ENCODE measurements at regions not wholly inside any gene's neighbourhood (a gene's known extent, or its start where the extent isn't known, plus 50 kb on each side); places are given as distances from the start of the nearest gene placed in this dataset.

GRCh38 chr5:115469904-115470516 is 74.6 kb downstream of the FEM1C start:
- Histone ChIP-seq H3K9ac (ENCODE audit: low read length) (no peak overlapping the region), H3K4me2 (ENCODE audit: low read length) (no peak overlapping the region), H2AFZ (ENCODE audit: low read length) (no peak overlapping the region), H4K20me1 (ENCODE audit: insufficient read depth, low read length) (no peaks in the 10 kb centered on the region), H3K4me3 (ENCODE audit: low read depth, low read length, poor library complexity, severe bottlenecking) (no peak overlapping the region), H3F3A (ENCODE audit: insufficient read depth, low read length) (no peaks in the 10 kb centered on the region), H3K27me3 (ENCODE audit: insufficient read depth, low read length) (no peaks in the 10 kb centered on the region), H3K79me2 (ENCODE audit: insufficient read depth, low read length) (no peaks in the 10 kb centered on the region), H3K4me1 (ENCODE audit: insufficient read depth, low read length, severe bottlenecking) (no peaks in the 10 kb centered on the region), H3K27ac (ENCODE audit: low read depth, low read length, poor library complexity, severe bottlenecking) (no peak overlapping the region), H3K9me2 (ENCODE audit: low read depth, low read length) (no peaks in the 10 kb centered on the region), H3K36me3 (ENCODE audit: insufficient read depth, low read length) (no peaks in the 10 kb centered on the region), H3K9me3 (ENCODE audit: low read length) (no peaks in the 10 kb centered on the region)
- TF ChIP-seq CTCF (IDR thresholded peaks at IDR 0.05; ENCODE audit: low read length) (no peak), EZH2 (IDR thresholded peaks at IDR 0.05; ENCODE audit: borderline replicate concordance, low read length) (no peak)

- Histone ChIP-seq H3K9ac (ENCODE audit: low read length) (no peak overlapping the region), H3K4me1 (ENCODE audit: insufficient read depth, low read length, severe bottlenecking) (no peaks in the 10 kb centered on the region), H4K20me1 (ENCODE audit: insufficient read depth, low read length) (no peaks in the 10 kb centered on the region), H3K36me3 (ENCODE audit: insufficient read depth, low read length) (no peaks in the 10 kb centered on the region), H3K4me3 (ENCODE audit: low read depth, low read length, poor library complexity, severe bottlenecking) (no peak overlapping the region), H3K79me2 (ENCODE audit: insufficient read depth, low read length) (no peaks in the 10 kb centered on the region), H3K27ac (ENCODE audit: low read depth, low read length, poor library complexity, severe bottlenecking) (no peak overlapping the region), H2AFZ (ENCODE audit: low read length) (no peak overlapping the region), H3F3A (ENCODE audit: insufficient read depth, low read length) (no peaks in the 10 kb centered on the region), H3K9me3 (ENCODE audit: low read length) (no peaks in the 10 kb centered on the region), H3K9me2 (ENCODE audit: low read depth, low read length) (no peaks in the 10 kb centered on the region), H3K4me2 (ENCODE audit: low read length) (no peak overlapping the region), H3K27me3 (ENCODE audit: insufficient read depth, low read length) (no peaks in the 10 kb centered on the region)
- no peak for TF ChIP-seq CTCF (IDR thresholded peaks at IDR 0.05; ENCODE audit: low read length)
- no peak for TF ChIP-seq EZH2 (IDR thresholded peaks at IDR 0.05; ENCODE audit: borderline replicate concordance, low read length)
Observed at GRCh38 chr5:115467628-115468027, 76.9 kb downstream of the FEM1C start.

- Histone ChIP-seq H3K36me3 (ENCODE audit: insufficient read depth, low read length) (no peaks in the 10 kb centered on the region), H3K9ac (ENCODE audit: low read length) (no peak overlapping the region), H3F3A (ENCODE audit: insufficient read depth, low read length) (no peaks in the 10 kb centered on the region), H3K9me3 (ENCODE audit: low read length) (no peaks in the 10 kb centered on the region), H3K4me3 (ENCODE audit: low read depth, low read length, poor library complexity, severe bottlenecking) (no peak overlapping the region), H3K27ac (ENCODE audit: low read depth, low read length, poor library complexity, severe bottlenecking) (no peak overlapping the region), H4K20me1 (ENCODE audit: insufficient read depth, low read length) (no peaks in the 10 kb centered on the region), H3K4me1 (ENCODE audit: insufficient read depth, low read length, severe bottlenecking) (no peaks in the 10 kb centered on the region), H3K27me3 (ENCODE audit: insufficient read depth, low read length) (no peaks in the 10 kb centered on the region), H2AFZ (ENCODE audit: low read length) (no peak overlapping the region), H3K4me2 (ENCODE audit: low read length) (no peak overlapping the region), H3K9me2 (ENCODE audit: low read depth, low read length) (no peaks in the 10 kb centered on the region), H3K79me2 (ENCODE audit: insufficient read depth, low read length) (no peaks in the 10 kb centered on the region)
- no peak for TF ChIP-seq CTCF (IDR thresholded peaks at IDR 0.05; ENCODE audit: low read length)
Observed at GRCh38 chr5:115465431-115465830, 79.1 kb downstream of the FEM1C start.

Data from OCI-LY1 (cell line).